ENCODE measurements at regions not wholly inside any gene's neighbourhood (a gene's known extent, or its start where the extent isn't known, plus 50 kb on each side); places are given as distances from the start of the nearest gene placed in this dataset.

DNA sequence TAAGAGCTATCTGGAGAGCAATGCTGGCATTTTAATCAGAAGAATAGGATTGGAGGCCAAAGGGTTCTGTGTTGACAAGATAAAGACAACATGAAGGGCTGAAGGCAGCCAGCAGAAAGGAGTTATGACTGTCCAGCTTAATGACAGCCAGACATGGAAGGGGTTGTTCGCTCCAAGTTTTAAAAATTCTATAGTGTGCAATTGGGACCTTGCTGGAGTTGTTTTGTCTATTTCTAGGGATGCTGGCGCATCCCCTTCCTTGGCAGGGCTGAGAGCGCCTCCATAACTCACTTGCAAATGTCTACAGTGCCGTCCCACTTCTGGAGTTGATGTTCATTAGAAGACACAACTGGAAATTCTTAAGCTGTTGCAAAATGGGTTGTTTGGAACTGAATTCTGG lies 200.7 kb downstream of the TLE3 start:
- H2BK120ac ChIP-seq (ENCODE audit: low read depth, low read length): no peak overlapping the region
- ChIA-PET POLR2A (ENCODE audit: unreplicated experiment) (no interaction called here), CTCF (no interaction called here)
- no peak overlapping the region for H3K56ac ChIP-seq (ENCODE audit: extremely low read depth, insufficient read depth, low read length)
- no peak overlapping the region for H3K4me2 ChIP-seq (ENCODE audit: low read depth, low read length)
- H2AFZ ChIP-seq (replicated peaks; ENCODE audit: low read length, poor library complexity): no peak overlapping the region
- no peak overlapping the region for H3K9ac ChIP-seq (ENCODE audit: low read depth, low read length)
- H4K5ac ChIP-seq (ENCODE audit: low read depth, low read length): no peak overlapping the region
- no peaks in the 10 kb centered on the region for H3K9me3 ChIP-seq (ENCODE audit: control insufficient read depth, insufficient read depth, low read length)
- H2AK5ac ChIP-seq (ENCODE audit: low read depth, low read length): no peak overlapping the region
- H2AK9ac ChIP-seq (replicated peaks; ENCODE audit: low read depth, low read length, poor library complexity): no peak overlapping the region
- no peak for DNase-seq
- H4K8ac ChIP-seq (ENCODE audit: low read depth in 2 of 2, low read length in 2 of 2): no peak overlapping the region
- H2BK5ac ChIP-seq (ENCODE audit: low read depth, low read length, poor library complexity, severe bottlenecking): no peak overlapping the region
- no peak overlapping the region for H4K91ac ChIP-seq (ENCODE audit: insufficient read depth, low read depth, low read length)
- no peak overlapping the region for H3K14ac ChIP-seq (replicated peaks; ENCODE audit: low read depth, low read length)
- dilution Hi-C loops (cut with HindIII; ENCODE audit: low sequenced_read_pairs, unreplicated experiment): no loop called here
- no peak for ATAC-seq (ENCODE audit: low read depth)
- no TSS peak for BruUV-seq (replicated peaks)
- 65% methylated on average over 2 of the region's 4 CpGs; no CpG with 5 or more reads in 1 of the 2 experiments for WGBS, 2 experiments (ENCODE audit: extremely low coverage in 2 of 2, insufficient read length in 1 of 2)
- H3K23ac ChIP-seq (ENCODE audit: low read depth, low read length): no peak overlapping the region
- no peaks in the 10 kb centered on the region for H3K79me1 ChIP-seq (ENCODE audit: low read depth in 1 of 2, low read length in 2 of 2)
- peaks cover 39% of the 10 kb centered on the region for H3K27me3 ChIP-seq (ENCODE audit: control insufficient read depth, insufficient read depth, low read length)
- no peak overlapping the region for H3K18ac ChIP-seq (ENCODE audit: low read depth, low read length)
- H2BK15ac ChIP-seq (ENCODE audit: low read depth, low read length): no peak overlapping the region
- no peak overlapping the region for H3K4me3 ChIP-seq (ENCODE audit: insufficient read depth, low read depth, low read length)
- H3K27ac ChIP-seq (ENCODE audit: insufficient read depth, low read length): no peak overlapping the region
- no peaks in the 10 kb centered on the region for H3K9me1 ChIP-seq (ENCODE audit: insufficient read depth, low read length)
- H3K36me3 ChIP-seq (ENCODE audit: control insufficient read depth, insufficient read depth, low read length): no peaks in the 10 kb centered on the region
- intact Hi-C loops (cut with micrococcal nuclease): no loop called here
- no peaks in the 10 kb centered on the region for H3K4me1 ChIP-seq (ENCODE audit: control insufficient read depth, insufficient read depth, low read length)
- no peak overlapping the region for H2BK20ac ChIP-seq (ENCODE audit: low read depth, low read length)
- H3K4ac ChIP-seq (ENCODE audit: low read depth, low read length): no peak overlapping the region
- H4K20me1 ChIP-seq (ENCODE audit: insufficient read depth, low read length): no peaks in the 10 kb centered on the region
- in situ Hi-C loops (cut with MboI; ENCODE audit: low sequenced_read_pairs): no loop called here
- no peak for TF ChIP-seq USF2 (IDR thresholded peaks at IDR 0.05; ENCODE audit: low read depth, low read length)
- TF ChIP-seq RAD21 (IDR thresholded peaks at IDR 0.05; ENCODE audit: low read length): no peak
- TF ChIP-seq RFX5 (IDR thresholded peaks at IDR 0.05; ENCODE audit: low read depth, low read length): no peak
- TF ChIP-seq CHD1 (IDR thresholded peaks at IDR 0.05; ENCODE audit: low read depth, low read length): no peak
